Lower lobe of right lung (tissue), 2 donors: ENCODE measurements at regions not wholly inside any gene's neighbourhood (a gene's known extent, or its start where the extent isn't known, plus 50 kb on each side); places are given as distances from the start of the nearest gene placed in this dataset.

Experiments
- ATAC-seq, 2 donors: fragments of 200-7000 bp; cut with Tn5 transposase; one replicate each; pipeline ENCODE4 v1.9.1; 2020 to 2022; ENCODE audit warnings: mild to moderate bottlenecking in 2 of 2, moderate library complexity in 2 of 2
- DNase-seq: peaks from one replicate; pipeline ENCODE4 v3.0.0-alpha.2; 2020
- H3K27ac ChIP-seq: fragments of 200-600 bp; one replicate; pipeline ENCODE4 v1.8.0; 2022
- H3K27me3 ChIP-seq: fragments of 200-600 bp; one replicate; pipeline ENCODE4 v1.8.0; 2022; ENCODE audit warnings: low read depth
- H3K36me3 ChIP-seq: fragments of 200-600 bp; one replicate; pipeline ENCODE4 v1.8.0; 2022; ENCODE audit warnings: mild to moderate bottlenecking
- H3K4me1 ChIP-seq: fragments of 200-600 bp; one replicate; pipeline ENCODE4 v1.8.0; 2022
- H3K4me3 ChIP-seq: fragments of 200-600 bp; one replicate; pipeline ENCODE4 v1.8.0; 2022; ENCODE audit warnings: mild to moderate bottlenecking
- H3K9me3 ChIP-seq: fragments of 200-600 bp; one replicate; pipeline ENCODE4 v1.8.0; 2022
- CTCF ChIP-seq: fragments of 200-600 bp; IDR thresholded peaks from one replicate; pipeline ENCODE4 v1.8.0; 2022; ENCODE audit warnings: antibody characterized with exemption, mild to moderate bottlenecking
- intact Hi-C: fragments of 100-400 bp; cut with DNase I; formaldehyde crosslinking; loops from one replicate; pipeline ENCODE4 v1.11.0; 2022
- donor health status: DM: no; HTN: yes; CAD: no; lungs with severe emphysema.

GRCh38 chr6:14689639-14690038, 556.2 kb upstream of the JARID2 start:
- no peaks in the 10 kb centered on the region for H3K9me3 ChIP-seq
- no peak for DNase-seq
- no peaks in the 10 kb centered on the region for H3K27me3 ChIP-seq
- intact Hi-C loops, result no loop called here
- no peaks in the 10 kb centered on the region for H3K36me3 ChIP-seq
- no peak for ATAC-seq
- no peak overlapping the region for H3K4me3 ChIP-seq
- H3K27ac ChIP-seq, result no peak overlapping the region
- H3K4me1 ChIP-seq, result no peaks in the 10 kb centered on the region
- no peak for TF ChIP-seq CTCF

- H3K27me3 ChIP-seq, result no peaks in the 10 kb centered on the region
- H3K9me3 ChIP-seq, result no peaks in the 10 kb centered on the region
- ATAC-seq, result no peak
- DNase-seq, result no peak
- intact Hi-C loops, result no loop called here
- TF ChIP-seq CTCF, result no peak
- H3K4me1 ChIP-seq, result no peaks in the 10 kb centered on the region
- no peak overlapping the region for H3K27ac ChIP-seq
- H3K4me3 ChIP-seq, result no peak overlapping the region
- H3K36me3 ChIP-seq, result no peaks in the 10 kb centered on the region
Measured at GRCh38 chr6:14690120-14691056, 555.5 kb upstream of the JARID2 start.

GRCh38 chr6:14692208-14692607, 553.7 kb upstream of the JARID2 start:
- ATAC-seq, result no peak
- intact Hi-C loops, result no loop called here

GRCh38 chr6:14693301-14694192, 552.3 kb upstream of the JARID2 start:
- ATAC-seq (no peak), DNase-seq (no peak)
- intact Hi-C loops, result no loop called here
- Histone ChIP-seq H3K4me1 (no peaks in the 10 kb centered on the region), H3K36me3 (no peaks in the 10 kb centered on the region), H3K27me3 (no peaks in the 10 kb centered on the region), H3K27ac (no peak overlapping the region), H3K4me3 (no peak overlapping the region), H3K9me3 (no peaks in the 10 kb centered on the region)
- TF ChIP-seq CTCF, result no peak

More at GRCh38 chr6:14692208-14692607, 553.7 kb upstream of the JARID2 start:
- no peak overlapping the region for H3K4me3 ChIP-seq
- H3K4me1 ChIP-seq, result no peaks in the 10 kb centered on the region
- H3K27ac ChIP-seq, result no peak overlapping the region
- no peaks in the 10 kb centered on the region for H3K36me3 ChIP-seq
- no peaks in the 10 kb centered on the region for H3K27me3 ChIP-seq
- no peaks in the 10 kb centered on the region for H3K9me3 ChIP-seq
- DNase-seq, result no peak
- no peak for TF ChIP-seq CTCF

GRCh38 chr6:14694308-14694707, 551.6 kb upstream of the JARID2 start:
- H3K4me1 ChIP-seq, result no peaks in the 10 kb centered on the region
- ATAC-seq, result no peak
- no peaks in the 10 kb centered on the region for H3K27me3 ChIP-seq
- H3K27ac ChIP-seq, result no peak overlapping the region
- H3K9me3 ChIP-seq, result no peaks in the 10 kb centered on the region
- TF ChIP-seq CTCF, result no peak
- no peak overlapping the region for H3K4me3 ChIP-seq
- H3K36me3 ChIP-seq, result no peaks in the 10 kb centered on the region
- intact Hi-C loops, result no loop called here
- DNase-seq, result no peak
